IMR-90 (cell line): ENCODE measurements at regions not wholly inside any gene's neighbourhood (a gene's known extent, or its start where the extent isn't known, plus 50 kb on each side); places are given as distances from the start of the nearest gene placed in this dataset.

ENCODE experiments used
- ATAC-seq: fragments of 200-7000 bp; cut with Tn5 transposase; 2 replicates; pipeline ENCODE4 v1.9.1; 2020; ENCODE audit warnings: low read depth, mild to moderate bottlenecking, moderate library complexity
- BruUV-seq: library from RNA; stranded (reverse); fragments of 400-500 nt; replicated peaks from 2 replicates; lab custom pipeline; 2021; lab: Mats Ljungman, UMichigan
- CTCF ChIA-PET: fragments of 300-600 bp; formaldehyde crosslinking; extraction: SDS; loops from one replicate; lab custom pipeline; 2021; ENCODE audit warnings: antibody characterized with exemption; lab: Yijun Ruan, JAX
- POLR2A ChIA-PET: fragments of 300-600 bp; sonication (Branson Sonifier 250); formaldehyde crosslinking; loops from one replicate; lab custom pipeline; 2022; ENCODE audit warnings: antibody characterized with exemption; ENCODE audit not compliant: unreplicated experiment; lab: Charles Lee
- DNase-seq: peaks from one replicate; pipeline ENCODE4 v3.0.0; 2013
- H2AFZ ChIP-seq: replicated peaks from 2 replicates; pipeline ENCODE3; 2013; ENCODE audit warnings: low read length, mild to moderate bottlenecking; ENCODE audit not compliant: poor library complexity
- H2AK5ac ChIP-seq: 2 replicates; pipeline ENCODE4 v1.6.1; 2013; ENCODE audit warnings: low read depth, low read length, inconsistent platforms
- H2AK9ac ChIP-seq: replicated peaks from 2 replicates; pipeline ENCODE3; 2013; ENCODE audit warnings: mild to moderate bottlenecking, low read depth, low read length, moderate library complexity; ENCODE audit not compliant: poor library complexity
- H2BK120ac ChIP-seq: 2 replicates; pipeline ENCODE4 v1.6.1; 2013; ENCODE audit warnings: low read depth, low read length, inconsistent platforms
- H2BK15ac ChIP-seq: 3 replicates; pipeline ENCODE4 v1.6.1; 2013; ENCODE audit warnings: low read depth, low read length, inconsistent platforms
- H2BK20ac ChIP-seq: 2 replicates; pipeline ENCODE4 v1.6.1; 2013; ENCODE audit warnings: low read depth, mild to moderate bottlenecking, inconsistent platforms, low read length, moderate library complexity
- H2BK5ac ChIP-seq: 2 replicates; pipeline ENCODE4 v1.6.1; 2013; ENCODE audit warnings: mild to moderate bottlenecking, low read depth, low read length, inconsistent platforms; ENCODE audit not compliant: poor library complexity, severe bottlenecking
- H3K14ac ChIP-seq: replicated peaks from 2 replicates; pipeline ENCODE4 v1.6.1; 2013; ENCODE audit warnings: low read depth, low read length, inconsistent platforms
- H3K18ac ChIP-seq: 2 replicates; pipeline ENCODE4 v1.6.1; 2013; ENCODE audit warnings: low read depth, low read length, control low read depth
- H3K23ac ChIP-seq: 2 replicates; pipeline ENCODE4 v1.6.1; 2013; ENCODE audit warnings: low read depth, low read length, inconsistent platforms
- H3K27ac ChIP-seq: 2 replicates; pipeline ENCODE4 v1.5.1; 2013; ENCODE audit warnings: mild to moderate bottlenecking, control low read depth, low read length; ENCODE audit not compliant: insufficient read depth
- H3K27me3 ChIP-seq: 2 replicates; pipeline ENCODE4 v1.6.1; 2013; ENCODE audit warnings: low read length; ENCODE audit not compliant: control insufficient read depth, insufficient read depth
- H3K36me3 ChIP-seq: 2 replicates; pipeline ENCODE4 v1.6.1; 2013; ENCODE audit warnings: low read length, mixed read lengths; ENCODE audit not compliant: control insufficient read depth, insufficient read depth
- H3K4ac ChIP-seq: 2 replicates; pipeline ENCODE4 v1.6.1; 2013; ENCODE audit warnings: low read depth, low read length, inconsistent platforms
- H3K4me1 ChIP-seq: 2 replicates; pipeline ENCODE4 v1.6.1; 2013; ENCODE audit warnings: low read length, mixed read lengths; ENCODE audit not compliant: control insufficient read depth, insufficient read depth
- H3K4me2 ChIP-seq: 2 replicates; pipeline ENCODE4 v1.6.1; 2013; ENCODE audit warnings: low read depth, mild to moderate bottlenecking, control low read depth, low read length, moderate library complexity
- H3K4me3 ChIP-seq: 2 replicates; pipeline ENCODE4 v1.5.1; 2013; ENCODE audit warnings: low read depth, mild to moderate bottlenecking, control low read depth, low read length, moderate library complexity; ENCODE audit not compliant: insufficient read depth
- H3K56ac ChIP-seq: 2 replicates; pipeline ENCODE4 v1.6.1; 2013; ENCODE audit warnings: low read length, inconsistent platforms; ENCODE audit not compliant: insufficient read depth; ENCODE audit errors: extremely low read depth
- H3K79me1 ChIP-seq, 2 experiments: 2 replicates each; pipeline ENCODE4 v1.6.1; 2013; ENCODE audit warnings: low read length in 2 of 2, inconsistent platforms in 1 of 2, low read depth in 1 of 2
- H3K9ac ChIP-seq: 2 replicates; pipeline ENCODE4 v1.6.1; 2013; ENCODE audit warnings: low read depth, low read length, control low read depth
- H3K9me1 ChIP-seq: 2 replicates; pipeline ENCODE4 v1.6.1; 2013; ENCODE audit warnings: low read length, inconsistent platforms; ENCODE audit not compliant: insufficient read depth
- H3K9me3 ChIP-seq: 2 replicates; pipeline ENCODE4 v1.6.1; 2013; ENCODE audit warnings: low read length; ENCODE audit not compliant: control insufficient read depth, insufficient read depth
- H4K20me1 ChIP-seq: 2 replicates; pipeline ENCODE4 v1.6.1; 2013; ENCODE audit warnings: low read length, inconsistent platforms; ENCODE audit not compliant: insufficient read depth
- H4K5ac ChIP-seq: 2 replicates; pipeline ENCODE4 v1.6.1; 2013; ENCODE audit warnings: mild to moderate bottlenecking, low read depth, low read length, control low read depth
- H4K8ac ChIP-seq, 2 experiments: 2 replicates each; pipeline ENCODE4 v1.6.1; 2013; ENCODE audit warnings: low read depth in 2 of 2, low read length in 2 of 2, control low read depth in 1 of 2, inconsistent platforms in 1 of 2
- H4K91ac ChIP-seq: 2 replicates; pipeline ENCODE4 v1.6.1; 2013; ENCODE audit warnings: low read depth, low read length, inconsistent platforms; ENCODE audit not compliant: insufficient read depth
- BHLHE40 ChIP-seq: fragments of 150-350 bp; IDR thresholded peaks from 2 replicates; pipeline ENCODE4 v1.6.1; 2016; ENCODE audit warnings: mild to moderate bottlenecking, low read depth, low read length
- CEBPB ChIP-seq: IDR thresholded peaks from 2 replicates; pipeline ENCODE4 v1.6.1; 2012; ENCODE audit warnings: low read depth, low read length, improper control_type of control experiment
- CHD1 ChIP-seq: IDR thresholded peaks from 2 replicates; pipeline ENCODE4 v1.6.1; 2012; ENCODE audit warnings: low read depth, low read length, improper control_type of control experiment
- FOS ChIP-seq: fragments of 150-350 bp; IDR thresholded peaks from 2 replicates; pipeline ENCODE4 v1.6.1; 2016; ENCODE audit warnings: low read depth, low read length
- MAFK ChIP-seq: IDR thresholded peaks from 2 replicates; pipeline ENCODE4 v1.6.1; 2012; ENCODE audit warnings: low read depth, low read length, improper control_type of control experiment
- MAZ ChIP-seq: IDR thresholded peaks from 2 replicates; pipeline ENCODE4 v1.6.1; 2012; ENCODE audit warnings: low read depth, mild to moderate bottlenecking, low read length, improper control_type of control experiment, moderate library complexity, borderline replicate concordance
- MXI1 ChIP-seq: IDR thresholded peaks from 2 replicates; pipeline ENCODE4 v1.6.1; 2012; ENCODE audit warnings: low read depth, mild to moderate bottlenecking, low read length, moderate library complexity, borderline replicate concordance
- NFE2L2 ChIP-seq: fragments of 150-350 bp; IDR thresholded peaks from 2 replicates; pipeline ENCODE4 v1.6.1; 2016; ENCODE audit warnings: low read depth, mild to moderate bottlenecking, low read length
- POLR2A ChIP-seq: IDR thresholded peaks from 2 replicates; pipeline ENCODE4 v1.6.1; 2012; ENCODE audit warnings: mild to moderate bottlenecking, low read depth, low read length
- RAD21 ChIP-seq: IDR thresholded peaks from 2 replicates; pipeline ENCODE4 v1.6.1; 2012; ENCODE audit warnings: low read length, improper control_type of control experiment
- RCOR1 ChIP-seq: IDR thresholded peaks from 2 replicates; pipeline ENCODE4 v1.6.1; 2012; ENCODE audit warnings: mild to moderate bottlenecking, low read length, improper control_type of control experiment; ENCODE audit not compliant: insufficient replicate concordance
- RFX5 ChIP-seq: IDR thresholded peaks from 2 replicates; pipeline ENCODE4 v1.8.0; 2012; ENCODE audit warnings: low read depth, mild to moderate bottlenecking, low read length, moderate library complexity
- SMC3 ChIP-seq: fragments of 150-350 bp; IDR thresholded peaks from 2 replicates; pipeline ENCODE4 v1.6.1; 2016; ENCODE audit warnings: low read depth, mild to moderate bottlenecking, antibody characterized with exemption, low read length, moderate library complexity
- whole genome bisulfite sequencing, 2 experiments: methylation state at CpG; one replicate each; pipeline versions ENCODE4 v1.1.5 to v1.1.7; 2013; ENCODE audit warnings: missing lambda C conversion rate in 2 of 2; ENCODE audit not compliant: insufficient read length in 1 of 2; ENCODE audit errors: extremely low coverage in 2 of 2; 5-methylcytosine and 5-hydroxymethylcytosine counted together
- dilution Hi-C: fragments of 300-500 bp; cut with HindIII; formaldehyde crosslinking; loops from one replicate; pipeline ENCODE4 v1.14.3; 2018; ENCODE audit warnings: low sequenced_read_pairs; ENCODE audit not compliant: unreplicated experiment
- in situ Hi-C: fragments of 300-500 bp; cut with MboI; formaldehyde crosslinking; loops from 3 replicates; pipeline ENCODE4 v1.14.3; 2019; ENCODE audit warnings: low sequenced_read_pairs, inconsistent platforms, mixed read lengths
- intact Hi-C: fragments of 100-400 bp; cut with micrococcal nuclease; formaldehyde crosslinking; loops from 2 replicates; pipeline ENCODE4 v1.10.0; 2022
- TF ChIP-seq, protein P1 (sequence below): fragments of 150-350 bp; IDR thresholded peaks from 2 replicates; pipeline ENCODE4 v1.6.1; 2016; ENCODE audit warnings: low read depth, mild to moderate bottlenecking, low read length, moderate library complexity, borderline replicate concordance
- TF ChIP-seq, protein P2 (sequence below): conservative IDR thresholded peaks from 2 replicates; pipeline ENCODE4 v1.5.1; 2012; ENCODE audit warnings: mild to moderate bottlenecking, low read depth, low read length, improper control_type of control experiment
- TF ChIP-seq, protein P3 (sequence below): fragments of 150-350 bp; IDR thresholded peaks from 2 replicates; pipeline ENCODE4 v1.6.1; 2017; ENCODE audit warnings: mild to moderate bottlenecking, antibody characterized with exemption, low read length, low read depth

DNA sequence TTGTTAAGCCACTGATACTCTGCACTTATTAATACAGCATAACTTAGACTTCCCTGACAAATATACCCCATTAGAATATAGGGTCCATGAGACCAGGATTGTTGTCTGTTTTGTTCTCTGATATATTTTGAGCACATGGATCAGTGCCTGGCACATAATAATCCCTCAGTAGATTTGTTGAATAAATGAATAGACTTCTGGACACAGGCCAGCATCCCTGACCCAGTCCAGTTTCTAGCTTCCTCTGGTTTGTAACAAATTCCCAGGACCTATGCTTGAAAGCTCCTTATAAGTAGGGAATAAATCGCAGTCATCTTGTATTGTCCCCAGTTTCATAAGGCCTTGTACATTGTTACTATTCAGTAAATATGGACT is 58.2 kb upstream of the GADD45A start:
- Histone ChIP-seq H3K27me3 (no peaks in the 10 kb centered on the region; the same call in 1 of the 2 replicates), H3K4me3 (no peak overlapping the region), H3K79me1 (no peaks in the 10 kb centered on the region), H3K56ac (no peak overlapping the region), H3K9ac (no peak overlapping the region), H4K91ac (no peak overlapping the region), H3K4ac (no peak overlapping the region), H3K4me2 (no peak overlapping the region), H3K23ac (no peak overlapping the region), H2BK15ac (no peak overlapping the region), H4K20me1 (no peaks in the 10 kb centered on the region), H3K14ac (no peak overlapping the region), H3K9me3 (no peaks in the 10 kb centered on the region), H4K8ac (no peak overlapping the region), H3K18ac (no peak overlapping the region), H3K9me1 (0 out of 2 replicates have a peak, but pooled peaks cover 3% of the 10 kb centered on the region), H2BK5ac (no peak overlapping the region), H3K36me3 (no peaks in the 10 kb centered on the region), H2BK120ac (no peak overlapping the region), H2AK5ac (no peak overlapping the region), H4K5ac (no peak overlapping the region), H3K27ac (no peak overlapping the region), H2BK20ac (no peak overlapping the region), H2AFZ (no peak overlapping the region), H2AK9ac (no peak overlapping the region), H3K4me1 (peaks cover 1% of the 10 kb centered on the region; the same call in 1 of the 2 replicates)
- ATAC-seq: no peak
- dilution Hi-C loops: no loop called here
- POLR2A ChIA-PET: no interaction called here
- in situ Hi-C loops: no loop called here
- no TSS peak for BruUV-seq
- no peak for DNase-seq
- TF ChIP-seq NFE2L2 (no peak), RAD21 (no peak), MAFK (no peak), RFX5 (no peak), CHD1 (no peak), CEBPB (no peak), MAZ (no peak), BHLHE40 (no peak), SMC3 (no peak), RCOR1 (no peak), POLR2A (no peak), FOS (no peak), MXI1 (no peak)
- TF ChIP-seq, protein P1, sequence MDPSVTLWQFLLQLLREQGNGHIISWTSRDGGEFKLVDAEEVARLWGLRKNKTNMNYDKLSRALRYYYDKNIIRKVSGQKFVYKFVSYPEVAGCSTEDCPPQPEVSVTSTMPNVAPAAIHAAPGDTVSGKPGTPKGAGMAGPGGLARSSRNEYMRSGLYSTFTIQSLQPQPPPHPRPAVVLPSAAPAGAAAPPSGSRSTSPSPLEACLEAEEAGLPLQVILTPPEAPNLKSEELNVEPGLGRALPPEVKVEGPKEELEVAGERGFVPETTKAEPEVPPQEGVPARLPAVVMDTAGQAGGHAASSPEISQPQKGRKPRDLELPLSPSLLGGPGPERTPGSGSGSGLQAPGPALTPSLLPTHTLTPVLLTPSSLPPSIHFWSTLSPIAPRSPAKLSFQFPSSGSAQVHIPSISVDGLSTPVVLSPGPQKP: no peak
- TF ChIP-seq, protein P2, sequence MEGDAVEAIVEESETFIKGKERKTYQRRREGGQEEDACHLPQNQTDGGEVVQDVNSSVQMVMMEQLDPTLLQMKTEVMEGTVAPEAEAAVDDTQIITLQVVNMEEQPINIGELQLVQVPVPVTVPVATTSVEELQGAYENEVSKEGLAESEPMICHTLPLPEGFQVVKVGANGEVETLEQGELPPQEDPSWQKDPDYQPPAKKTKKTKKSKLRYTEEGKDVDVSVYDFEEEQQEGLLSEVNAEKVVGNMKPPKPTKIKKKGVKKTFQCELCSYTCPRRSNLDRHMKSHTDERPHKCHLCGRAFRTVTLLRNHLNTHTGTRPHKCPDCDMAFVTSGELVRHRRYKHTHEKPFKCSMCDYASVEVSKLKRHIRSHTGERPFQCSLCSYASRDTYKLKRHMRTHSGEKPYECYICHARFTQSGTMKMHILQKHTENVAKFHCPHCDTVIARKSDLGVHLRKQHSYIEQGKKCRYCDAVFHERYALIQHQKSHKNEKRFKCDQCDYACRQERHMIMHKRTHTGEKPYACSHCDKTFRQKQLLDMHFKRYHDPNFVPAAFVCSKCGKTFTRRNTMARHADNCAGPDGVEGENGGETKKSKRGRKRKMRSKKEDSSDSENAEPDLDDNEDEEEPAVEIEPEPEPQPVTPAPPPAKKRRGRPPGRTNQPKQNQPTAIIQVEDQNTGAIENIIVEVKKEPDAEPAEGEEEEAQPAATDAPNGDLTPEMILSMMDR: no peak
- TF ChIP-seq, protein P3, sequence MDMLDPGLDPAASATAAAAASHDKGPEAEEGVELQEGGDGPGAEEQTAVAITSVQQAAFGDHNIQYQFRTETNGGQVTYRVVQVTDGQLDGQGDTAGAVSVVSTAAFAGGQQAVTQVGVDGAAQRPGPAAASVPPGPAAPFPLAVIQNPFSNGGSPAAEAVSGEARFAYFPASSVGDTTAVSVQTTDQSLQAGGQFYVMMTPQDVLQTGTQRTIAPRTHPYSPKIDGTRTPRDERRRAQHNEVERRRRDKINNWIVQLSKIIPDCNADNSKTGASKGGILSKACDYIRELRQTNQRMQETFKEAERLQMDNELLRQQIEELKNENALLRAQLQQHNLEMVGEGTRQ: no peak
- no CpG with 5 or more reads among the region's 1 CpG for WGBS, 2 experiments
- CTCF ChIA-PET: no interaction called here
- intact Hi-C loops: loop anchor here (5.0 kb wide), 1 partner anchor 45 kb away; no protein-coding TSS in a partner anchor
